HepG2 (cell line): ENCODE measurements at regions not wholly inside any gene's neighbourhood (a gene's known extent, or its start where the extent isn't known, plus 50 kb on each side); places are given as distances from the start of the nearest gene placed in this dataset.

Experiments used
- ATAC-seq: fragments of 200-7000 bp; cut with Tn5 transposase; 3 replicates; pipeline ENCODE4 v1.9.1; 2020; ENCODE audit warnings: mild to moderate bottlenecking, moderate library complexity
- BruUV-seq: library from RNA; stranded (reverse); fragments of 400-500 nt; replicated peaks from 2 replicates; lab custom pipeline; 2021; lab: Mats Ljungman, UMichigan
- CTCF ChIA-PET: fragments of 300-600 bp; formaldehyde crosslinking; extraction: SDS; loops from one replicate; lab custom pipeline; 2021; ENCODE audit warnings: low total read pairs, inconsistent platforms, low intra/inter-chr PET ratio; lab: Yijun Ruan, JAX
- POLR2A ChIA-PET: fragments of 350-600 bp; sonication (Branson Sonifier 250); formaldehyde crosslinking; loops from one replicate; lab custom pipeline; 2020; ENCODE audit warnings: antibody characterized with exemption, inconsistent platforms; lab: Yijun Ruan, JAX
- DNase-seq: peaks from one replicate; pipeline ENCODE4 v3.0.0-alpha.2; 2015; ENCODE audit warnings: low spot score
- FAIRE-seq: peaks from 3 replicates; lab custom pipeline; 2011; peaks lifted over from hg19 to GRCh38; lab: Jason Lieb, UNC
- H2AFZ ChIP-seq: one replicate; pipeline ENCODE4 v1.6.1; 2011; ENCODE audit warnings: low read length, inconsistent platforms
- H3K27ac ChIP-seq: fragments of 300-600 bp; 3 replicates; pipeline ENCODE4 v1.8.0; 2011; ENCODE audit warnings: mixed run types, mild to moderate bottlenecking, mixed read lengths, low read length, inconsistent platforms; ENCODE audit not compliant: insufficient read depth; ENCODE audit errors: extremely low read length
- H3K27me3 ChIP-seq, 2 experiments: fragments of 200-600 bp in 1 of 2; 2 replicates in 1 of 2; 3 replicates in 1 of 2; pipeline versions ENCODE4 v1.6.0 to v1.8.0; 2011; ENCODE audit warnings: low read length in 2 of 2, mild to moderate bottlenecking in 2 of 2, moderate library complexity in 2 of 2, inconsistent platforms in 1 of 2; ENCODE audit not compliant: insufficient read depth in 2 of 2, control insufficient read depth in 1 of 2
- H3K36me3 ChIP-seq, 2 experiments: fragments of 200-600 bp in 1 of 2; replicated peaks in 1 of 2; 2 replicates in 1 of 2; 3 replicates in 1 of 2; pipeline versions ENCODE4 v1.5.1 to v1.8.0; 2011; ENCODE audit warnings: low read length in 2 of 2, inconsistent platforms in 1 of 2; ENCODE audit not compliant: insufficient read depth in 2 of 2, control insufficient read depth in 1 of 2
- H3K4me1 ChIP-seq: 2 replicates; pipeline ENCODE4 v1.5.1; 2012; ENCODE audit warnings: low read length, inconsistent platforms; ENCODE audit not compliant: insufficient read depth
- H3K4me2 ChIP-seq: 2 replicates; pipeline ENCODE4 v1.6.0; 2011; ENCODE audit warnings: low read depth, low read length, inconsistent platforms
- H3K4me3 ChIP-seq, 3 experiments: fragments of 200-600 bp in 1 of 3; sonication (generic), shearing (Covaris generic) in 1 of 3; replicated peaks in 1 of 3; 2 replicates each; pipeline ENCODE4 v1.5.1; 2011 to 2016; ENCODE audit warnings: low read length in 3 of 3, inconsistent platforms in 2 of 3, low read depth in 2 of 3, mild to moderate bottlenecking in 2 of 3, control low read depth in 1 of 3, mixed read lengths in 1 of 3; ENCODE audit not compliant: insufficient read depth in 1 of 3
- H3K79me2 ChIP-seq: one replicate; pipeline ENCODE4 v1.6.1; 2011; ENCODE audit warnings: low read length, inconsistent platforms; ENCODE audit not compliant: insufficient read depth
- H3K9ac ChIP-seq: 2 replicates; pipeline ENCODE4 v1.6.0; 2011; ENCODE audit warnings: mild to moderate bottlenecking, low read depth, low read length, inconsistent platforms; ENCODE audit not compliant: insufficient read depth
- H3K9me3 ChIP-seq: 2 replicates; pipeline ENCODE4 v1.5.1; 2012; ENCODE audit warnings: mild to moderate bottlenecking, low read length
- H4K20me1 ChIP-seq: 2 replicates; pipeline ENCODE4 v1.6.0; 2011; ENCODE audit warnings: inconsistent platforms, mild to moderate bottlenecking, low read length, moderate library complexity; ENCODE audit not compliant: insufficient read depth
- ESRRA ChIP-seq: sonication (generic); formaldehyde crosslinking; IDR thresholded peaks from 2 replicates; pipeline ENCODE4 v1.5.1; 2020; ENCODE audit warnings: mild to moderate bottlenecking, low read depth, missing genetic modification reagents
- FUBP1 ChIP-seq: sonication (generic); formaldehyde crosslinking; IDR thresholded peaks from 2 replicates; pipeline ENCODE4 v1.5.1; 2020; ENCODE audit warnings: missing genetic modification reagents, mild to moderate bottlenecking, borderline replicate concordance
- IRX3 ChIP-seq: sonication (generic); formaldehyde crosslinking; IDR thresholded peaks from 2 replicates; pipeline ENCODE4 v1.8.1; 2023; ENCODE audit warnings: mild to moderate bottlenecking, low read depth, missing genetic modification reagents, borderline replicate concordance
- LBX2 ChIP-seq: sonication (generic); formaldehyde crosslinking; IDR thresholded peaks from 2 replicates; pipeline ENCODE4 v1.5.0; 2020; ENCODE audit warnings: missing genetic modification reagents, mild to moderate bottlenecking, borderline replicate concordance
- RAD21 ChIP-seq: fragments of 450-650 bp; formaldehyde crosslinking; IDR thresholded peaks from 2 replicates; pipeline ENCODE4 v1.5.0; 2020; ENCODE audit warnings: mild to moderate bottlenecking
- SMAD3 ChIP-seq: sonication (generic); formaldehyde crosslinking; IDR thresholded peaks from 2 replicates; pipeline ENCODE4 v1.4.0; 2020; ENCODE audit warnings: missing genetic modification reagents
- SMC3 ChIP-seq: IDR thresholded peaks from 2 replicates; pipeline ENCODE4 v1.6.1; 2011; ENCODE audit warnings: low read length, improper control_type of control experiment
- STAG1 ChIP-seq: sonication (generic); formaldehyde crosslinking; IDR thresholded peaks from 2 replicates; pipeline ENCODE4 v1.4.0; 2020; ENCODE audit warnings: missing genetic modification reagents
- TEAD3 ChIP-seq: optimal IDR thresholded peaks from 2 replicates; pipeline ENCODE3; 2016; ENCODE audit warnings: borderline replicate concordance
- XRCC5 ChIP-seq: fragments of 200-400 bp; formaldehyde crosslinking; optimal IDR thresholded peaks from 2 replicates; pipeline ENCODE3; 2017; ENCODE audit warnings: mild to moderate bottlenecking, low read length
- ZHX1 ChIP-seq: sonication (generic); formaldehyde crosslinking; IDR thresholded peaks from 2 replicates; pipeline ENCODE4 v1.8.1; 2022; ENCODE audit warnings: low read depth, mild to moderate bottlenecking, missing genetic modification reagents
- ZNF510 ChIP-seq: sonication (generic); formaldehyde crosslinking; IDR thresholded peaks from 2 replicates; pipeline ENCODE4 v1.4.0; 2020; ENCODE audit warnings: low read depth, mild to moderate bottlenecking, missing genetic modification reagents
- ZNF740 ChIP-seq: sonication (generic); formaldehyde crosslinking; IDR thresholded peaks from 2 replicates; pipeline ENCODE4 v1.4.0; 2020; ENCODE audit warnings: missing genetic modification reagents
- WGBS: methylation state at CpG from one replicate; pipeline ENCODE4 v1.1.6; 2017; ENCODE audit warnings: low lambda C conversion rate; 5-methylcytosine and 5-hydroxymethylcytosine counted together
- in situ Hi-C: cut with HindIII; loops from 2 replicates; pipeline ENCODE4 v1.10.0; 2017; ENCODE audit warnings: low pct_unique_long_range_greater_than_20kb; ENCODE audit not compliant: extremely low pct_ligation_motif_present
- intact Hi-C: fragments of 100-400 bp; cut with micrococcal nuclease; formaldehyde crosslinking; loops from one replicate; pipeline ENCODE4 v1.10.0; 2022; ENCODE audit not compliant: unreplicated experiment
- TF ChIP-seq, protein P1 (sequence below): sonication (generic); formaldehyde crosslinking; IDR thresholded peaks from 2 replicates; pipeline ENCODE4 v1.9.0; 2021; ENCODE audit warnings: missing genetic modification reagents, borderline replicate concordance

GRCh38 chr20:58087562-58087858 lies 140.9 kb downstream of the ANKRD60 start (continued):
- TF ChIP-seq IRX3 (CRISPR knock-in tag) = no peak
- no peak for TF ChIP-seq SMAD3 (CRISPR knock-in tag)

GRCh38 chr20:58086763-58087561 lies 141.5 kb downstream of the ANKRD60 start:
- intact Hi-C loops = loop anchor here (1.0 to 5.0 kb wide), 2 partner anchors 433 to 575 kb away; no protein-coding TSS in a partner anchor
- TF ChIP-seq ZNF510 (CRISPR knock-in tag) (no peak), TEAD3 (peak; percentile 37), SMC3 (peak; percentile 91), FUBP1 (CRISPR knock-in tag) (no peak), ESRRA (CRISPR knock-in tag) (no peak), ZHX1 (no peak), STAG1 (CRISPR knock-in tag) (peak; percentile 74), XRCC5 (peak; percentile 64), RAD21 (peak; percentile 64), ZNF740 (CRISPR knock-in tag) (no peak), LBX2 (CRISPR knock-in tag) (no peak)
- TF ChIP-seq, protein P1, sequence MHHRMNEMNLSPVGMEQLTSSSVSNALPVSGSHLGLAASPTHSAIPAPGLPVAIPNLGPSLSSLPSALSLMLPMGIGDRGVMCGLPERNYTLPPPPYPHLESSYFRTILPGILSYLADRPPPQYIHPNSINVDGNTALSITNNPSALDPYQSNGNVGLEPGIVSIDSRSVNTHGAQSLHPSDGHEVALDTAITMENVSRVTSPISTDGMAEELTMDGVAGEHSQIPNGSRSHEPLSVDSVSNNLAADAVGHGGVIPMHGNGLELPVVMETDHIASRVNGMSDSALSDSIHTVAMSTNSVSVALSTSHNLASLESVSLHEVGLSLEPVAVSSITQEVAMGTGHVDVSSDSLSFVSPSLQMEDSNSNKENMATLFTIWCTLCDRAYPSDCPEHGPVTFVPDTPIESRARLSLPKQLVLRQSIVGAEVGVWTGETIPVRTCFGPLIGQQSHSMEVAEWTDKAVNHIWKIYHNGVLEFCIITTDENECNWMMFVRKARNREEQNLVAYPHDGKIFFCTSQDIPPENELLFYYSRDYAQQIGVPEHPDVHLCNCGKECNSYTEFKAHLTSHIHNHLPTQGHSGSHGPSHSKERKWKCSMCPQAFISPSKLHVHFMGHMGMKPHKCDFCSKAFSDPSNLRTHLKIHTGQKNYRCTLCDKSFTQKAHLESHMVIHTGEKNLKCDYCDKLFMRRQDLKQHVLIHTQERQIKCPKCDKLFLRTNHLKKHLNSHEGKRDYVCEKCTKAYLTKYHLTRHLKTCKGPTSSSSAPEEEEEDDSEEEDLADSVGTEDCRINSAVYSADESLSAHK (CRISPR knock-in tag) = no peak

More at GRCh38 chr20:58086763-58087561, 141.5 kb downstream of the ANKRD60 start:
- H3K27ac ChIP-seq = no peak overlapping the region
- peaks cover 2 to 20% of the 10 kb centered on the region in 2 experiments; a peak in 2 of 5 replicates for H3K27me3 ChIP-seq
- no peaks in the 10 kb centered on the region for H3K79me2 ChIP-seq
- H4K20me1 ChIP-seq = no peaks in the 10 kb centered on the region
- in situ Hi-C loops = loop anchor here (5.0 kb wide), 1 partner anchor 430 kb away; no protein-coding TSS in a partner anchor
- no peaks in the 10 kb centered on the region for H3K9me3 ChIP-seq
- BruUV-seq = no TSS peak
- DNase-seq (peak; percentile 51), FAIRE-seq (peak; percentile 72), ATAC-seq (peak; percentile 79)
- no peak overlapping the region for H3K4me3 ChIP-seq
- WGBS = 28% methylated on average over 13 of the region's 13 CpGs
- H3K36me3 ChIP-seq = no peaks in the 10 kb centered on the region
- H3K9ac ChIP-seq = no peak overlapping the region
- ChIA-PET POLR2A (no interaction called here), CTCF (interaction anchor here (0.8 to 2.2 kb wide), 4 partner anchors 123 to 489 kb away, joined by 3 to 20 read pairs (median 3); no protein-coding TSS in a partner anchor)
- H2AFZ ChIP-seq = no peak overlapping the region
- no peaks in the 10 kb centered on the region for H3K4me1 ChIP-seq
- no peak overlapping the region for H3K4me2 ChIP-seq
